Stimulated activated memory B cell treated with anti-CD40 and anti-IgM and Interleukin-4, amounts not matched to agents 10 μg/mL and 1 μg/mL and 100 μg/mL, for 72 hours (primary cell): ENCODE measurements at regions not wholly inside any gene's neighbourhood (a gene's known extent, or its start where the extent isn't known, plus 50 kb on each side); places are given as distances from the start of the nearest gene placed in this dataset.

Experiments
- ATAC-seq: fragments of 150-1000 bp; cut with Tn5 transposase; 2 replicates; pipeline ENCODE4 v1.10.0; 2021
- H3K27ac Mint-ChIP-seq: one replicate; pipeline ENCODE4 v1.8.0; 2022; ENCODE audit warnings: mild to moderate bottlenecking, mixed read lengths
- H3K27me3 Mint-ChIP-seq: one replicate; pipeline ENCODE4 v1.8.0; 2022; ENCODE audit warnings: mixed read lengths
- H3K36me3 Mint-ChIP-seq: one replicate; pipeline ENCODE4 v1.8.0; 2022; ENCODE audit warnings: mixed read lengths
- H3K4me1 Mint-ChIP-seq: one replicate; pipeline ENCODE4 v1.8.0; 2022; ENCODE audit warnings: mixed read lengths
- H3K4me3 Mint-ChIP-seq: one replicate; pipeline ENCODE4 v1.8.0; 2022; ENCODE audit warnings: mild to moderate bottlenecking, moderate library complexity, mixed read lengths
- H3K9me3 Mint-ChIP-seq: one replicate; pipeline ENCODE4 v1.8.0; 2022; ENCODE audit warnings: mixed read lengths

GRCh38 chr15:39456582-39457330 is 124.1 kb upstream of the THBS1 start:
- no peak overlapping the region for H3K4me3 Mint-ChIP-seq
- no peaks in the 10 kb centered on the region for H3K27me3 Mint-ChIP-seq
- no peak overlapping the region for H3K27ac Mint-ChIP-seq
- H3K4me1 Mint-ChIP-seq, result no peaks in the 10 kb centered on the region
- no peaks in the 10 kb centered on the region for H3K9me3 Mint-ChIP-seq
- H3K36me3 Mint-ChIP-seq, result no peaks in the 10 kb centered on the region
- no peak for ATAC-seq

DNA sequence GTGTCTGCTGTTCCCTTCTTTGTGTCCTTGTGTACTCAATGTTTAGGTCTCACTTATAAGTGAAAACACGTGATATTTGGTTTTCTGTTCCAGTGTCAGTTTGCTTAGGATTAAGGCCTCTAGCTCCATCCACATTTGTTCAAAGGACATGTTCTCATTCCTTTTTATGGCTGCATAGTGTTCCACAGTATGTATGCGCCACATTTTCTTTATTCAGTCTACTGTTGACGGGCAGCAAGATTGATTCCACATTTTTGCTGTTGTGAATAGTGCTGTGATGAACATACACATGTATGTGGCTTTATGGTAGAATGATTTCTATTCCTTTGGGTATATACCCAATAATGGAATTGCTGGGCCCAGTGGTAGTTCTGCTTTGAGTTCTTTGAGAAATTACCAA is 122.7 kb upstream of the THBS1 start:
- Mint-ChIP-seq H3K4me1 (no peaks in the 10 kb centered on the region), H3K27ac (no peak overlapping the region), H3K9me3 (no peaks in the 10 kb centered on the region), H3K27me3 (no peaks in the 10 kb centered on the region), H3K36me3 (no peaks in the 10 kb centered on the region), H3K4me3 (no peak overlapping the region)
- no peak for ATAC-seq

- H3K4me3 Mint-ChIP-seq, result no peak overlapping the region
- H3K4me1 Mint-ChIP-seq, result no peaks in the 10 kb centered on the region
- H3K36me3 Mint-ChIP-seq, result no peaks in the 10 kb centered on the region
- no peak overlapping the region for H3K27ac Mint-ChIP-seq
- ATAC-seq, result no peak
- H3K27me3 Mint-ChIP-seq, result no peaks in the 10 kb centered on the region
- no peaks in the 10 kb centered on the region for H3K9me3 Mint-ChIP-seq
Measured at GRCh38 chr15:39459548-39459947, 121.3 kb upstream of the THBS1 start.

DNA sequence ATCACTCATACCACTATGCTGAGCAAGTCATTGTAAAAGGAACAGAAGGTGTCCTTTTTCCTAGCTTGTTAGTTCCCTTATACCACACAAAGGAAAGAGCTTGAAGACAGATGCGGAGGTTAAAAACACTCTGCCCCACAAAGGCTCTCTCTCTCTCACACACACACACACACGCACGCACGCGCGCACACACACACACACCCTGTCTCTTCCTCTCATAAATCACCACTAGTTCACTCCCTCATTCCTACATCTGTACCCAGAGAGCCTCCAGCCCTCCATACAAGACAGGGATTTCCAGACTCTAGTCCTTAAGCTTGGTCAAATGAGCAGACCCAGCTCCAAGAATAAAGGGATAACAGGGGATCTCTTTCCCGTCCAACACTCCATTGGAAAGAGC is 120.1 kb upstream of the THBS1 start:
- Mint-ChIP-seq H3K27ac (no peak overlapping the region), H3K36me3 (no peaks in the 10 kb centered on the region), H3K4me1 (no peaks in the 10 kb centered on the region), H3K9me3 (no peaks in the 10 kb centered on the region), H3K4me3 (no peak overlapping the region), H3K27me3 (no peaks in the 10 kb centered on the region)
- no peak for ATAC-seq

GRCh38 chr15:39461536-39462130 is 119.2 kb upstream of the THBS1 start:
- H3K4me1 Mint-ChIP-seq, result no peaks in the 10 kb centered on the region
- no peaks in the 10 kb centered on the region for H3K36me3 Mint-ChIP-seq
- H3K4me3 Mint-ChIP-seq, result no peak overlapping the region
- no peaks in the 10 kb centered on the region for H3K27me3 Mint-ChIP-seq
- no peak overlapping the region for H3K27ac Mint-ChIP-seq
- no peak for ATAC-seq
- H3K9me3 Mint-ChIP-seq, result no peaks in the 10 kb centered on the region

DNA sequence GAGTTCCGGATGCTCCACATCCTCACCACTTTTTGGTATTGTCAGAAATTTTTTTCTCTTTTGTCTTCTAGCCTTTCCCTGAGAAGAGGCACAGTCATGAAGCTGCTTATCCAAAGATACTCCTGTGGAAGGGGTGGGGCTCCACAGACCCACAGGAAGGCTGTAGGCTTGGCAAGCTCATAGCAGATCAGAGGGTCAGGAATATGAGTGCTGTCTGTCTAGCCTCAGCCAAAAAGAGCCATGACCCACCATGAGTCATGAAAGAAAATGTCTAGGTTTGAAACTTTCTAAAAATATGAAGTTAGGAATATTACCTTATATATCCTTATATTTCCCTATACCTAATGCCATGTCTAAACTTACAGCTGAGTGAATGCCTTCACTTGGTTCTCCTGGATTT is 118.2 kb upstream of the THBS1 start:
- no peak overlapping the region for H3K4me3 Mint-ChIP-seq
- no peaks in the 10 kb centered on the region for H3K27me3 Mint-ChIP-seq
- H3K4me1 Mint-ChIP-seq, result no peaks in the 10 kb centered on the region
- no peak for ATAC-seq
- no peak overlapping the region for H3K27ac Mint-ChIP-seq
- H3K9me3 Mint-ChIP-seq, result no peaks in the 10 kb centered on the region
- H3K36me3 Mint-ChIP-seq, result no peaks in the 10 kb centered on the region

GRCh38 chr15:39465843-39466749 is 114.8 kb upstream of the THBS1 start:
- Mint-ChIP-seq H3K9me3 (no peaks in the 10 kb centered on the region), H3K27me3 (peaks cover 14% of the 10 kb centered on the region), H3K4me1 (no peaks in the 10 kb centered on the region), H3K36me3 (no peaks in the 10 kb centered on the region), H3K4me3 (no peak overlapping the region), H3K27ac (no peak overlapping the region)
- ATAC-seq, result no peak

DNA sequence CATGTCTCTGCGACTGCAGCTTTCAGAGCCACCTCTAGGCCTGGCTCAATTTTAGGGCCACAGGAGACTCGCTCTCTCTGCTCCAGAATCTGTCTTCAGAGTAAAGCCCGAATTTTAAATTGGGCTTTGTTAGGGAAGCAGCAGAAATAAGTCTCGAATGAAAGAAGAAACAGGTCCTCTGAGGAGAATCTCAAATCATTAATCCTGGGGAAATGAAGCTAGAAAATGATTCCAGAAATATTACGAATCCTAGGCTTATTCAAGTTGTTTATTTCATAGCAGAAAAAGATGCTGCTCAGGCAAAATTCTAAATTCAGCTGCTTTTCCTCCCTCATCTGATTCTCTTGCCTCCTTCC is 114.2 kb upstream of the THBS1 start:
- no peak overlapping the region for H3K27ac Mint-ChIP-seq

GRCh38 chr15:39468331-39468730 is 112.5 kb upstream of the THBS1 start:
- H3K9me3 Mint-ChIP-seq, result no peaks in the 10 kb centered on the region
- H3K4me1 Mint-ChIP-seq, result no peaks in the 10 kb centered on the region
- H3K4me3 Mint-ChIP-seq, result no peak overlapping the region
- no peaks in the 10 kb centered on the region for H3K36me3 Mint-ChIP-seq
- ATAC-seq, result no peak
- H3K27ac Mint-ChIP-seq, result no peak overlapping the region
- peaks cover 16% of the 10 kb centered on the region for H3K27me3 Mint-ChIP-seq

More for the DNA sequence above, 114.2 kb upstream of the THBS1 start:
- Mint-ChIP-seq H3K27me3 (peaks cover 16% of the 10 kb centered on the region), H3K36me3 (no peaks in the 10 kb centered on the region), H3K4me1 (no peaks in the 10 kb centered on the region), H3K4me3 (no peak overlapping the region), H3K9me3 (no peaks in the 10 kb centered on the region)
- ATAC-seq, result no peak

DNA sequence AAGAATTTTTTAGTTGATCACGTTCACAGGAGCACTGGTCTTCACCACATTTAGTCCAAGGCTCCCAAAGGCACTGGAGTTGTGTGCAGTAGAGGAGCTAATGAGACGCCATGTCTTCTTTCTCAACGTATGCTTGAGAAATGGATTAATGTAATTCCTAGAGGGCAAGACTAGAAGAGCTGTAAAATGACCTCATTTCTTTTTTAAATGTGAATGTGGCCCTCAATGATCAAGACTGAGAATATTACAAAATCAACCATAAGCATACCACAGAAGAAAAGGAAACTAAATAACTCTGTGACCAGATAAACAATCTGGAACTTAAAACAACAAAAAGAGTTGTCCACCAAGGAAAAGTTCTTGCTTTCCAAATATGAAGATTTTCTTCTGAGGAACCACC is 112.1 kb upstream of the THBS1 start:
- H3K27me3 Mint-ChIP-seq, result peaks cover 16% of the 10 kb centered on the region
- H3K4me1 Mint-ChIP-seq, result no peaks in the 10 kb centered on the region
- no peaks in the 10 kb centered on the region for H3K36me3 Mint-ChIP-seq
- H3K27ac Mint-ChIP-seq, result no peak overlapping the region
- no peaks in the 10 kb centered on the region for H3K9me3 Mint-ChIP-seq
- no peak for ATAC-seq
- H3K4me3 Mint-ChIP-seq, result no peak overlapping the region

DNA sequence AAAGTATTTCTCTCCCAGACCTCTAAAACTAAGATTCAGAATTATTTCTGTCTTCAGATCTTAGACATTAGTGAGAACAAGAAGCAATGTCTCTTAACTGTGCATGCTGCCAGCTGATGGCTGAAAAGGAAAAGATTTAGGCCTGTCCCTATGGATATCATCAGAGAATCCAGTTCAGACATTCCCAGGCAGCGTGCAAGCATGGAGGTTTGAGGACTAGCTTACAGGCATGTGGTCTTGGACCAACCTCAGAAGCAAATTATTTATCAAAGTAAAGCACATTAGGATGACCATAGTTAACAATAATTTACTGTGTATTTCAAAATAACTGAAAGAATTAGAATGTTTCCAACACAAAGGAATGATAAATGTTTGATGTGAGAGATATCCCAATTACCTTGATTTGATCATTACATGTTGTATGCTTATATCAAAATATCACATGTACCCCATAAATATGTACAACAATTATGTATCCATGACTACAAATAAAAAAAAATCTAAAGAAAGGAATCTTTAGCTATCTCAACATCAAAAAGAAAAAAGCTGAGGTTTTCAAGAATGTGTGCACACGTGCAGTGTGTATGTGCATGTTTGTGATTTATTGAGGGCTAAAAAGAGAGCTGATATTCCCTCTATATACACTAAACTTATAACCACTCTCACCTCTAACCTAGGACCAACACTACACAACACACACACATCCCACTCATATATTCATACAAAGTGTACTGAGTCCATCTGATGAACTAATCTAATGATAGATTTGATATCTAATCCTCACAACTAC is 108.9 kb upstream of the THBS1 start:
- Mint-ChIP-seq H3K4me3 (no peak overlapping the region), H3K9me3 (no peaks in the 10 kb centered on the region), H3K36me3 (no peaks in the 10 kb centered on the region), H3K27ac (no peak overlapping the region), H3K4me1 (no peaks in the 10 kb centered on the region), H3K27me3 (peaks cover 18% of the 10 kb centered on the region)
- ATAC-seq, result no peak

- no peak overlapping the region for H3K27ac Mint-ChIP-seq
- H3K36me3 Mint-ChIP-seq, result no peaks in the 10 kb centered on the region
- H3K9me3 Mint-ChIP-seq, result no peaks in the 10 kb centered on the region
- no peak for ATAC-seq
- H3K4me3 Mint-ChIP-seq, result no peak overlapping the region
- peaks cover 24% of the 10 kb centered on the region for H3K27me3 Mint-ChIP-seq
- H3K4me1 Mint-ChIP-seq, result no peaks in the 10 kb centered on the region
Measured at GRCh38 chr15:39472621-39473297, 108.1 kb upstream of the THBS1 start.

DNA sequence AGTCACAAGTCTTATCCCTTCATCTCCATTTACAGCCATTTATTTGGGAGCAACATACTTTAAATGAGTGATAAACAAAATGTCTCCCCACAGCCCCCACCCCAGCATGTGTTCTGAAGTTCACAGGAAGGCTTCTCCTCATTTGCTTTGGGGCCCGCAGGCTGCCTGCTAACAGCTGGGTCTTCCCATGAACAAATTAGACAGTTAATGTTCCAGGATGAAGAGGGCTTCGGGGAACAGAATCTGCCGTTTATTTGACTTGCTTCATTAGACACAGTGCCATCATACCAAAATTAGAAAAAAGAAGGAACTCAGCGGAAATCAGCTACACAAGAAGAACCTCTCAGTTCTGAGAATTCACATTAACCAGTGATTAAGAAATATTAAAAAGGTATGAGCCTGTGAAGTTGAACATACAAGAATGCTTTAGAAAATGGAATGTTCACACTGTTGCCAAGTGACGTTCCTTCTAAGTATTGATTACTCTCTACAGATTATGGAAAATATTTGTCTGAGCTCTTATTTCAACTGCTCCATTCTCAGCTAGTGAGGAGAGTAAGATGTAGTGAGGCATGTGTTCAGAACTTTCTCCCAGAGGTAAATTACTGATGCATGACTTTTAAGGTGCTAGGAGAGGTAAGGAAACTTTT is 107.5 kb upstream of the THBS1 start:
- no peak for ATAC-seq

GRCh38 chr15:39474657-39475056 is 106.2 kb upstream of the THBS1 start:
- peaks cover 24% of the 10 kb centered on the region for H3K27me3 Mint-ChIP-seq
- H3K4me3 Mint-ChIP-seq, result no peak overlapping the region
- H3K36me3 Mint-ChIP-seq, result no peaks in the 10 kb centered on the region
- no peak for ATAC-seq
- no peaks in the 10 kb centered on the region for H3K4me1 Mint-ChIP-seq
- H3K9me3 Mint-ChIP-seq, result no peaks in the 10 kb centered on the region
- H3K27ac Mint-ChIP-seq, result no peak overlapping the region

More for the DNA sequence above, 107.5 kb upstream of the THBS1 start:
- H3K27ac Mint-ChIP-seq, result no peak overlapping the region
- no peak overlapping the region for H3K4me3 Mint-ChIP-seq
- H3K27me3 Mint-ChIP-seq, result peaks cover 24% of the 10 kb centered on the region
- no peaks in the 10 kb centered on the region for H3K36me3 Mint-ChIP-seq
- no peaks in the 10 kb centered on the region for H3K4me1 Mint-ChIP-seq
- no peaks in the 10 kb centered on the region for H3K9me3 Mint-ChIP-seq
